ENCODE measurements at regions not wholly inside any gene's neighbourhood (a gene's known extent, or its start where the extent isn't known, plus 50 kb on each side); places are given as distances from the start of the nearest gene placed in this dataset.
"Not testable (repeated sequence)": the region's sequence is repeated elsewhere in the genome, so short reads cannot be mapped to it uniquely, and the experiment has no call there.

DNA sequence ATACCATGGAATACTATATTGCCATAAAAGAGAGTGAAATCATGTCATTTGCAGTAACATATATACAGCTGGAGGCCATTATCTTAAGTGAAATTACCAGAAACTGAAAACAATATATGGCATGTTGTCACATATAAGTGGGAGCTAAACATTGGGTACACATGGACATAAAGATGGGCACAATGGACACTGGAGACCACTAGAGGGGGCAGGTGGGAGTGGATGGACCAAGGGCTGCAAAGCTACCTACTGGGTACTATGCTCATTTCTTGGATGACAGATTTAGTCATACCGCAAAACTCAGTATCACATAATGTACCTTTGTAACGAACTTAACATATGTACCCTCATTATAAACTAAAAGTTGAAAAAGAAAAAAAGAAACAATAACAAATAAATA lies 1167.6 kb downstream of the NXPH1 start:
- H3K79me2 ChIP-seq (ENCODE audit: insufficient read depth, low read length): no peaks in the 10 kb centered on the region
- H2AFZ ChIP-seq (ENCODE audit: low read length): no peak overlapping the region
- TF ChIP-seq, protein P1, sequence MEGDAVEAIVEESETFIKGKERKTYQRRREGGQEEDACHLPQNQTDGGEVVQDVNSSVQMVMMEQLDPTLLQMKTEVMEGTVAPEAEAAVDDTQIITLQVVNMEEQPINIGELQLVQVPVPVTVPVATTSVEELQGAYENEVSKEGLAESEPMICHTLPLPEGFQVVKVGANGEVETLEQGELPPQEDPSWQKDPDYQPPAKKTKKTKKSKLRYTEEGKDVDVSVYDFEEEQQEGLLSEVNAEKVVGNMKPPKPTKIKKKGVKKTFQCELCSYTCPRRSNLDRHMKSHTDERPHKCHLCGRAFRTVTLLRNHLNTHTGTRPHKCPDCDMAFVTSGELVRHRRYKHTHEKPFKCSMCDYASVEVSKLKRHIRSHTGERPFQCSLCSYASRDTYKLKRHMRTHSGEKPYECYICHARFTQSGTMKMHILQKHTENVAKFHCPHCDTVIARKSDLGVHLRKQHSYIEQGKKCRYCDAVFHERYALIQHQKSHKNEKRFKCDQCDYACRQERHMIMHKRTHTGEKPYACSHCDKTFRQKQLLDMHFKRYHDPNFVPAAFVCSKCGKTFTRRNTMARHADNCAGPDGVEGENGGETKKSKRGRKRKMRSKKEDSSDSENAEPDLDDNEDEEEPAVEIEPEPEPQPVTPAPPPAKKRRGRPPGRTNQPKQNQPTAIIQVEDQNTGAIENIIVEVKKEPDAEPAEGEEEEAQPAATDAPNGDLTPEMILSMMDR (IDR thresholded peaks at IDR 0.05; ENCODE audit: low read length): peak; percentile 27; the same call in 1 of the 2 replicates
- TF ChIP-seq EZH2 (IDR thresholded peaks at IDR 0.05; ENCODE audit: borderline replicate concordance, low read length): no peak
- H3K9me2 ChIP-seq (ENCODE audit: low read depth, low read length): no peaks in the 10 kb centered on the region
- no peak overlapping the region for H3K4me2 ChIP-seq (ENCODE audit: low read length)
- no peaks in the 10 kb centered on the region for H4K20me1 ChIP-seq (ENCODE audit: insufficient read depth, low read length)
- H3F3A ChIP-seq (ENCODE audit: insufficient read depth, low read length): no peaks in the 10 kb centered on the region
- no peak overlapping the region for H3K27ac ChIP-seq (ENCODE audit: low read depth, low read length, poor library complexity, severe bottlenecking)
- H3K9me3 ChIP-seq (ENCODE audit: low read length): no peaks in the 10 kb centered on the region
- no peaks in the 10 kb centered on the region for H3K36me3 ChIP-seq (ENCODE audit: insufficient read depth, low read length)
- no peak overlapping the region for H3K9ac ChIP-seq (ENCODE audit: low read length)
- no peaks in the 10 kb centered on the region for H3K4me1 ChIP-seq (ENCODE audit: insufficient read depth, low read length, severe bottlenecking)
- H3K27me3 ChIP-seq (ENCODE audit: insufficient read depth, low read length): no peaks in the 10 kb centered on the region
- H3K4me3 ChIP-seq (ENCODE audit: low read depth, low read length, poor library complexity, severe bottlenecking): no peak overlapping the region

DNA sequence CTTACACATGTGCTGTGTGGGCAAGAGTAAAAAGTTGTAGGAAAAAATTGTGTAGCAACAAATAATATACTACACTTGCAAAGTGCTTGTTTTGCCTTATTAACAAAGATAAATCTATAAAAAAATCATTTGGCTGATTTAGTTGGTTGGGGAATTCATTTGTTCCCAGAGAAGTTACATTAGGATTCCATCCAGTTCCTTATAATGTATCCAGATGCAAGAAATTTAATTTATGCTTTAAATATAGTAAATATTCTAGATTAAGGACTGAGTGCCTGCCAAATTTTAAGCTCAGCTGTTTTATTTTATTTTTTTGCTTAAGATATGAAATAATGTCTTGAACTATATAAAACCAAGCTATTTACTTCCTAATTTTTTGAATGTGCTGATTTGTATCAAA lies 1169.9 kb downstream of the NXPH1 start:
- Histone ChIP-seq H2AFZ (ENCODE audit: low read length) (no peak overlapping the region), H3K27ac (ENCODE audit: low read depth, low read length, poor library complexity, severe bottlenecking) (no peak overlapping the region), H3K27me3 (ENCODE audit: insufficient read depth, low read length) (no peaks in the 10 kb centered on the region), H3K4me1 (ENCODE audit: insufficient read depth, low read length, severe bottlenecking) (no peaks in the 10 kb centered on the region), H3K4me2 (ENCODE audit: low read length) (no peak overlapping the region), H3K36me3 (ENCODE audit: insufficient read depth, low read length) (no peaks in the 10 kb centered on the region), H3K9me2 (ENCODE audit: low read depth, low read length) (no peaks in the 10 kb centered on the region), H3K9me3 (ENCODE audit: low read length) (no peaks in the 10 kb centered on the region), H4K20me1 (ENCODE audit: insufficient read depth, low read length) (no peaks in the 10 kb centered on the region), H3K79me2 (ENCODE audit: insufficient read depth, low read length) (no peaks in the 10 kb centered on the region), H3K4me3 (ENCODE audit: low read depth, low read length, poor library complexity, severe bottlenecking) (no peak overlapping the region), H3K9ac (ENCODE audit: low read length) (no peak overlapping the region), H3F3A (ENCODE audit: insufficient read depth, low read length) (no peaks in the 10 kb centered on the region)
- TF ChIP-seq, protein P1 (IDR thresholded peaks at IDR 0.05; ENCODE audit: low read length): no peak
- TF ChIP-seq EZH2 (IDR thresholded peaks at IDR 0.05; ENCODE audit: borderline replicate concordance, low read length): no peak

DNA sequence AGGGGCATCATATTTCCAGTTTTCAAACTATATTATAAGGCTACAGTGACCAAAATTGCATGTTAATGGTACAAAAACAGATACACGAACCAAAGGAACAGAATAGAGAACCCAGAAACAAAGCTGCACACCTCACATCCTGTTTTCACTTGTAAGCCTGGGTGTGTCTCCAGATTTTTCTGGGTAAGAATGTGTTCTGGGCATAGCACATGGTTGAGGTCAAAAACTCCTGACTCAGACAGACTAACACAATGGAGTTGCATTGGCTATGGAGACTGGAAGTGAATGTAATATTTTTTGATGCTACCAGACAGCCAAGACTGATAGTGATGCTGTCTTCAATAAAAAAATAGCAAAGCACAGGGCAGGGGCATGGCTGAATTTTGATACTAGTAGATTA lies 1175.2 kb downstream of the NXPH1 start:
- Histone ChIP-seq H3K9me2 (ENCODE audit: low read depth, low read length) (no peaks in the 10 kb centered on the region), H3K9ac (ENCODE audit: low read length) (no peak overlapping the region), H3K27ac (ENCODE audit: low read depth, low read length, poor library complexity, severe bottlenecking) (no peak overlapping the region), H2AFZ (ENCODE audit: low read length) (no peak overlapping the region), H3K4me3 (ENCODE audit: low read depth, low read length, poor library complexity, severe bottlenecking) (no peak overlapping the region), H3K9me3 (ENCODE audit: low read length) (no peaks in the 10 kb centered on the region), H3K79me2 (ENCODE audit: insufficient read depth, low read length) (no peaks in the 10 kb centered on the region), H3K27me3 (ENCODE audit: insufficient read depth, low read length) (no peaks in the 10 kb centered on the region), H4K20me1 (ENCODE audit: insufficient read depth, low read length) (no peaks in the 10 kb centered on the region), H3K36me3 (ENCODE audit: insufficient read depth, low read length) (no peaks in the 10 kb centered on the region), H3F3A (ENCODE audit: insufficient read depth, low read length) (no peaks in the 10 kb centered on the region), H3K4me2 (ENCODE audit: low read length) (no peak overlapping the region), H3K4me1 (ENCODE audit: insufficient read depth, low read length, severe bottlenecking) (no peaks in the 10 kb centered on the region)
- TF ChIP-seq EZH2 (IDR thresholded peaks at IDR 0.05; ENCODE audit: borderline replicate concordance, low read length): no peak

DNA sequence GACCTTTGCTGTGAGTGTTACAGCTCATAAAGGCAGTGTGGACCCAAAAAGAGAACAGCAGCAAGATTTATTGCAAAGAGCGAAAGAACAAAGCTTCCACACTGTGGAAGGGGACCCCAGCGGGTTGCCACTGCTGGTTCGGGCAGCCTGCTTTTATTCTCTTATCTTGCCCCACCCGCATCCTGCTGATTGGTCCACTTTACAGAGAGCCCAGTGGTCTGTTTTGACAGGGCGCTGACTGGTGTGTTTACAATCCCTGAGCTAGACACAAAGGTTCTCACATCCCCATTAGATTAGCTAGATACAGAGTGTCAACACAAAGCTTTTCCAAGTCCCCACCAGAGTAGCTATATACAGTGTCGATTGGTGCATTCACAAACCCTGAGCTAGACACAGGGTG lies 1187.5 kb downstream of the NXPH1 start:
- not testable (repeated sequence) for H3K4me3 ChIP-seq (ENCODE audit: low read depth, low read length, poor library complexity, severe bottlenecking); H3F3A ChIP-seq (ENCODE audit: insufficient read depth, low read length); H3K4me2 ChIP-seq (ENCODE audit: low read length); H3K79me2 ChIP-seq (ENCODE audit: insufficient read depth, low read length); H3K9me2 ChIP-seq (ENCODE audit: low read depth, low read length); H3K27me3 ChIP-seq (ENCODE audit: insufficient read depth, low read length); H3K9me3 ChIP-seq (ENCODE audit: low read length); H3K27ac ChIP-seq (ENCODE audit: low read depth, low read length, poor library complexity, severe bottlenecking); H2AFZ ChIP-seq (ENCODE audit: low read length); H3K36me3 ChIP-seq (ENCODE audit: insufficient read depth, low read length); H3K4me1 ChIP-seq (ENCODE audit: insufficient read depth, low read length, severe bottlenecking); H4K20me1 ChIP-seq (ENCODE audit: insufficient read depth, low read length); H3K9ac ChIP-seq (ENCODE audit: low read length)

DNA sequence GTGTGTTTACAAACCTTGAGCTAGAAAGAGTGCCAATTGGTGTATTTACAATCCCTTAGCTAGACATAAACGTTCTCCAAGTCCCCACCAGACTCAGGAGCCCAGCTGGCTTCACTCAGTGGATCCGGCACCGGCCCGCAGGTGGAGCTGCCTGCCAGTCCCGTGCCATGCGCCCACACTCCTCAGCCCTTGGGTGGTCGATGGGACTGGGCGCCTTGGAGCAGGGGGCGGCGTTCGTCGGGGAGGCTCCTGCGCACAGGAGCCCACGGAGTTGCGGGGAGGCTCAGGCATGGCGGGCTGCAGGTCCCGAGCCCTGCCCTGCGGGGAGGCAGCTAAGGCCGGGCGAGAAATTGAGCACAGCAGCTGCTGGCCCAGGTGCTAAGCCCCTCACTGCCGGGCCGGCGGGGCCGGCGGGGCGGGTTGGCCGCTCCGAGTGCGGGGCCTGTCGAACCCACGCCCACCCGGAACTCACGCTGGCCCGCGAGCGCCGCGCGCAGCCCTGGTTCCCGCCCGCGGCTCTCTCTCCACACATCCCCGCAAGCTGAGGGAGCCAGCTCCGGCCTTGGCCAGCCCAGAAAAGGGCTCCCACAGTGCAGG lies 1188.0 kb downstream of the NXPH1 start:
- H2AFZ ChIP-seq (ENCODE audit: low read length); H3K4me2 ChIP-seq (ENCODE audit: low read length): not testable (repeated sequence)

More for the DNA sequence above, 1188.0 kb downstream of the NXPH1 start:
- H3K27me3 ChIP-seq (ENCODE audit: insufficient read depth, low read length); H3K79me2 ChIP-seq (ENCODE audit: insufficient read depth, low read length); H4K20me1 ChIP-seq (ENCODE audit: insufficient read depth, low read length); H3K9me3 ChIP-seq (ENCODE audit: low read length); H3K9ac ChIP-seq (ENCODE audit: low read length); H3F3A ChIP-seq (ENCODE audit: insufficient read depth, low read length); H3K4me3 ChIP-seq (ENCODE audit: low read depth, low read length, poor library complexity, severe bottlenecking); H3K36me3 ChIP-seq (ENCODE audit: insufficient read depth, low read length); H3K27ac ChIP-seq (ENCODE audit: low read depth, low read length, poor library complexity, severe bottlenecking); H3K9me2 ChIP-seq (ENCODE audit: low read depth, low read length); H3K4me1 ChIP-seq (ENCODE audit: insufficient read depth, low read length, severe bottlenecking): not testable (repeated sequence)

All from OCI-LY1 (cell line).